NCI-H510A (cell line): ENCODE measurements at regions not wholly inside any gene's neighbourhood (a gene's known extent, or its start where the extent isn't known, plus 50 kb on each side); places are given as distances from the start of the nearest gene placed in this dataset.
"Not testable (repeated sequence)": the region's sequence is repeated elsewhere in the genome, so short reads cannot be mapped to it uniquely, and the experiment has no call there.

Source experiments
- DNase-seq: peaks from one replicate; lab custom pipeline; 2025; lab: John Stamatoyannopoulos, UW

- no peak for DNase-seq
These were observed 676.3 kb upstream of the GOT2 start for GRCh38 chr16:59410451-59410850.

DNA sequence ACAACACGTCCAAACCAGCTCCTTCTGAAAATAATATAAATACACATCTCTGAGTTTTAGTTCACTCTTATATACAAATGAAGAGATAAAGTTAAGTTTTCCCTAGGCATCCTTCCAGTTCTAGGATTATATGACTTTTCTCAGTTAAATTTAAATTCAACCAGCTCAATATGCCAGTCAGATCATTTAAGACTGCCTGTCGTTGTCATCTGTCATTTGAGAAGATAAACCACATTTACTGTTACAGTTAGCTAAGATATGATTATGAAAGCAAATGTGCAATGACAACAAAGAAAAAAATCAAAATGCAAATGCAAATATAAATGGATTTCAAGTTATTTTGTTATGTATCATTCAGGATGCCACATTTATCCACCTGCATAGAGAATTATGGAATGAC lies 671.7 kb upstream of the GOT2 start:
- no peak for DNase-seq

DNA sequence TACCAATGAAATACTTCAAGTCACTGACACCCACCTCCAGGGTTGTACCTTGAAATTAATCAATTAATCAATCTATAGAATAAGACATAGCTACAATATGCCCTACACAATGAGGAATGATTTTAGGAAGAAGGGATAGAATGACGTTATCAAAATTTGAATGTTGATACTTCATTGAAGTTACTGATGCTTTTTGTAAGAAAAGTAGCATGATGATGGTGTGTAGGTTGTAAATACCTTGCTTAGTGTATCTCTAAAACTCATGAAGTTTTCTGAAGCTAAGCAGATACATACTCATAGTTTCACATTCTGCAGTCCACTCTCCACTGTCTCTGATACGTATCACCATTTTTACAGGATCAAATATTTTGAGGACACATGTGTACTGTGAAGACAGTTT lies 670.4 kb upstream of the GOT2 start:
- DNase-seq: no peak

DNA sequence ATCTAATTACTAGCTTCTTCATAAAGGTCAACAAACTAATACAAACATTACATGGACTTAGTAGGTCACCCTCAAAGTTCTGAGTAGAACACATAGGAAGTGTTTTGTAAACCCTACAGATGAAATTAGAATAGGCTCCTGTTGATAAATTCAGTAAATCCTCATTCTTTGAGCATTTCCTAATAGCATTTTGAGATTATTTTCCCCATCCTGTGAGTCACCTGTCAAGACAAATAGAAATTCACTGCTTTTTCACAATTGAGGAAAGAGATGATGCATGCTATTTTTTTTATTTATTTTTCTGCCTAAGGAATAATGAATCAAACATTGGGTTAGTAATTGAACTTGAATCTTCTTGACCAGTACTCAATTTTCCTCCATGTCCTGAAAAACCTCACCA lies 666.7 kb upstream of the GOT2 start:
- DNase-seq: no peak

DNA sequence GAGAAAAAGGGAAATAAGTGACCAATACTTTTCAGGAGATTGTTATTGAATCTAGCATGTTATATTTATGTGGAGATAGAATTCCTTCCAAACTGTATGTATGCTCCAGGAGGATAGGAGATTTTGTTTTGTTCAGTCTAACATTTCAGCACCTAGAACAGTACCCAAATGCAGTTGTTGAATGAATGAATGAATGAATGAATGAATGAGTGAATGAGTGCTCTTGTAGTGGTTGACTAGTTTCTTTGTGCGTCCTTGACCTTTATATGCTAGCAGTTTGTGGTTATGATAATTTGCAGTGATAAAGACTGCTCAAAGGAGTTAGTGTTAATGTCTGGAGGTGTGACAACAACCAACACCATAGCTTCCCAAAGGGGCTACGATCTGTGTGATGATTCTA lies 663.5 kb upstream of the GOT2 start:
- DNase-seq: no peak

DNA sequence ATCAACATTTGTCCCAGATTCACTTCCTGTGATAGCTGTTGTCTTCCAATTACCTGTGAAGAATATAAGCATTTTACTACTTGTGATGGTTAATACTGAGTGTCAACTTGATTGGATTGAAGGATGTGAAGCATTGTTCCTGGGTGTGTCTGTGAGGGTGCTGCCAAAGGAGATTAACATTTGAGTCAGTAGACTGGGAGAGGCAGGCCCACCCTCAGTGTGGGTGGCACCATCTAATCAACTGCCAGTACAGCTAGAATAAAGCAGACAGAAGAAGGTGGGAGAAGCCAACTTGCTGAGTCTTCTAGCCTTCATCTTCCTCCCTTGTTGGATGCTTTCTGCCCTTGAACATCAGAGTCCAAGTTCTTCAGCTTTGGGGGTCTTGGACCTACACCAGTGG lies 660.4 kb upstream of the GOT2 start:
- DNase-seq: no peak

DNA sequence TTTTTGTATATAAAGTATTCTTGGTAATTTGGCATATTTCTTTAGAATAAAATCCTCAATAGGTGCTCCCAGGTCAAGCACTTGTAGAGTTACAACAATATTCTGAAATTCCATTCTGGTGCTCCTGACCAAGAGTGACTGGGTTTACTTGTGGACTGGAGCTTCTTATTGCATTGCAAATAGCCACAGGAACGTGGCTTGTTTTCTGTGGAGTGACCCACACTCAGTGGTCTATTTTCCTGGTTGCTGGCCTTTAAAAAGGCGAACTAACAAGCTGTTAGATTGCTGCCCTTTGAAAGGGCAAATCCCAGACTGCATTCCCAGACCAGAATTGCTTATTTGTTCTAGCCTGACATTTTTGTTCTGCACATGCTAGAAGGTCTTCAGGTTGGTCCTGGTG lies 658.8 kb upstream of the GOT2 start:
- DNase-seq: no peak

DNA sequence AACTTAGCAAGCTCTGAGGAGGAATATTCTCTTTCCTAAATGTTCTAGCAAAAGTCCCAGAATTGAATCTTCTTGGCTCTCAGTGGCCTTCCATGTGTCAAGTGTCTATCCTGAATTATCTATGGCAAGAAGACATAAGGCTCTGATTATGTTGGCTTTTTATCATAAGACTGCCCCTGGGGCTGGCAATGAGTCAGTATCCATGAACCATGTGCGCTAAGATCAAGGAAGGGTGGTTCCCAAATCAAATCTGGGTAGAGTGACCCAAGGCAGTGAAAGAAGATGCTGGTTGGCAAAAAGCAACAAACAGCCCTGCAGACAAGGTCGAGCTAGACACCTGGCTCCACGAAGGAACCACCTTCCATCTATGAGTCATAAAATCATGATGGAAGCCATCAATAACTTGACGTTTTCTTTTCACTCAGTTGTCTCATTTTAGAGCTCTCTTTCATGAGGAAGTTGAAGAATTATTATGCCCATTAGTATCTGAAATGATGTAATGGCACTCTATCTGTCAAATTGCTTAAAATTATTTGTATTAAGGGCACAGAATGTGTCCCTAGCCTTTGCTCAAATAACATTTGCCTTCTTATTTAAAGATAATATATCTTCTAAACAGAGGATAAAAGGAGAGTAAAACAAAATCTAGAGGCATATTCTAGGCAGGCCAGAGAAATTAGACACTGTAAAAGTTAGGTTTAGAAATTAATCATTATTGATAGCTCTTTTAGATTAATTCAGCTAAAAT lies 657.7 kb upstream of the GOT2 start:
- DNase-seq: no peak

- DNase-seq: no peak
These were observed 651.8 kb upstream of the GOT2 start for GRCh38 chr16:59385959-59386358.

GRCh38 chr16:59385491-59385890 lies 651.4 kb upstream of the GOT2 start:
- no peak for DNase-seq

- DNase-seq: no peak
These were observed 639.5 kb upstream of the GOT2 start for GRCh38 chr16:59373632-59374031.

- DNase-seq: no peak
These were observed 636.6 kb upstream of the GOT2 start for GRCh38 chr16:59370717-59371116.

DNA sequence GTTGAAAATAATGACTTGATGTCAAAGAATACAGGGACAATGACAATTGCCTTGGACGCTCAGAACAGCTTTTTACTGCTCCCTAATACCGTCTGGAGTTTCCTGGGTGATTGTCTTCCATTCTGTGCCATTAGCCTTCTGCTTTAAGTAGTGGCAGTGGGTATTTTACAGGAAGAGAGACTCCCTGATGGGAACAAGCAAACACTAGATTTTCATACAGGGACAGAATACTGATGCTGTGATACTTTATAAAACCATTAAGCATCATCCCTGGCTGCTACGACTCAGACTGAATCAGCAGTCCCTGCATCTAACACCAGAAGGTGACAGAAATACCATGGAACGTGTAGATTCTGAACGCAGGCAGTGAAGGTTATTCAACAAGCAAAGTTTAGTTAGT lies 635.4 kb upstream of the GOT2 start:
- no peak for DNase-seq

GRCh38 chr16:59368586-59368985 lies 634.5 kb upstream of the GOT2 start:
- DNase-seq: no peak

DNA sequence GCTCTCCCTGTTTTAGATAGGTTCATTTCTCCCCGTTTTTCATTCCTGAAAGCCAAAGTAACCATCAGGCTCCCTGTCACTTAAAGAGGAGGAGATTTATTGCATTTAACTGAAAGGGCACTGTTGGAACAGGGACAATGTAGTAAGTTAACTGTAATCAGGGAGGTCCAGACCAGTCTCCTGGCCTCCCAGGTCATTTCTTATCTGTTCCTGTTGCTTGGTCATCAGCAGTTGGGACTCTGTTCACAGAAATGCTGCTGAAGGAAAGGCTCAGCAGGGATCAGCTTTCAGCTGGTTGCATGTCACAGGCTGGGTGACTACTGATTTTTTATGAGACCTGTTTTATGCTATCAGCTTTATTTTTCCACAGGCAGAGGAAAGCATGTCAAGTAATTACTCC lies 622.6 kb upstream of the GOT2 start:
- DNase-seq: no peak

GRCh38 chr16:59356144-59356543 lies 622.0 kb upstream of the GOT2 start:
- DNase-seq: no peak

DNA sequence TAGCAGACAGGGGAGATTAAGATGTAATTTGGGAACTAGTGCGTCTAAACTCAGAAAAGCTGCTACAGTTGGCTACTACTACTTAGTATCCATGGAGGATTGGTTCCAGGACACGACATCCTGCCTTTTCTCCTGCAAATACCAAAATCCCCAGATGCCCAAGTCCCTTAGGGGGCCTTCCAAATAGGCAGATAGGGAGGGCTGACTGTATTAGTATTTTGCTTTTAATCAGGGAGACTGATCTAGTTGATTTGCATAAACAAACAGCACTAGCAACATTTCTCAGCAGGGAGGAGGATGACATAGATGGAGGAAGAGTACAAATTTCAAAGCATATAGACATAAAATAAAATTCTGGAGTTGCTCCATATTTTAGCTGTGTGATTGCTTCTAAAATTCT lies 621.6 kb upstream of the GOT2 start:
- no peak for DNase-seq

DNA sequence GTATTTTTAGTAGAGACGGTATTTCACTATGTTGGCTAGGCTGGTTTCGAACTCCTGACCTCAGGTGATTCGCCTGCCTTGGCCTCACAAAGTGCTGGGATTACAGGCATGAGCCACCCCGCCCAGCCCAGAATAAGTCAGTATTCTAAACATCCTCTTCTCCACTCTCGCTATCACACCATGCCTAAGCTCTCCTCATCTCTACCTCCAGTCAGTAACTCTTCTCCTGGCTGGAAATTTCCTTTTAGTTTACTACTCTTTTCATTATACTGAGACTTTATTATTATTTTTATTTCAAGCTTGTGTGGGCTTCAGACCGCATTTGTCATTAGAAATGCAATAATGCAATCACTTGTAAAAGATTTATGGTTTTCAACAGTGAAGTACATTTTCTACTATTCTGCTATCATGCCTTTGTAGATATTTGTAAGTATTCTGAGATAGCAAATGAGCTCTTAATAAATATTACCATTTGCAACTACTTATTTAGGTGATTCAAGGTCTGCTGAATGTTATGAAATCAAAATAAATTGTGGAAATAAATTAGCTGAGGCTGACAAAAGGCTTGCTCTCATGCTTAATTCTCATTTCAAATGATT lies 617.3 kb upstream of the GOT2 start:
- DNase-seq: no peak

DNA sequence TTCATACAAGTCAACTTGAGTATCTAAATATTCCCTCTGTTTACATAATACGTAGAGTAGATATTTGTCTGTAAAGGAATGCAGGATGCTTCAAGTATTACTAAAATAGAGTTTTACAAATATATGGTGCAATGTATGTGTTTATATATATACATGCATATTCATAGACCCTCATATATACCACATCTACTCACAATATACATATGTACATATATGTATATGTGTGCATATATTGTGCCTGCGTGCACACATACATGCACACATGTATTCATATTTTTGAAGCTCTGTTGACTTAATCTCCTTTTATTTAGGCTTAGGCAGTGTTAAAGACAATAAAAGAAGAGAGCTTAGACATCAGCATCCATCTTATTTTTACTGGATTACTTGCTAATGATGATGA lies 616.6 kb upstream of the GOT2 start:
- DNase-seq: no peak

GRCh38 chr16:59342669-59343068 lies 608.6 kb upstream of the GOT2 start:
- no peak for DNase-seq

- no peak for DNase-seq
These were observed 607.3 kb upstream of the GOT2 start for GRCh38 chr16:59341368-59341767.

DNA sequence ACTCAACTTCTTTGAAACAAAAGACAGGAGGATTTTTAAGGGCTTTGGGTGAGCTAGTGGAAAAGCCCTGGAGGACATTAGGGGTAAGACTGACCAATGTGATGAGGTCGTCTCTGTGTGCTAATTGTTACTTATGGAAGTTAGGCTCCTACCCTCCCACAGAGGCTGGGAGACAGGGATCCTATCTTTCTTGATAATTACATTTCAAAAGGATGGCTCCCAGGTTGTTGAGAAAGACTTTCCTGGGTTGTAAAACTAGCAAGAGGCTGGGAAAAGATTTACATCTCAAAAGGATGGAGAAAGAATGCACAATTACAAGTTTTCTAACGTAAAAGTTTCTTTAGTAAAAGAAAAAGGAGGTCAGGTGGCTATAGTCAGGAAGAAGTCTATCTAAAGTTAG lies 605.8 kb upstream of the GOT2 start:
- DNase-seq: no peak

DNA sequence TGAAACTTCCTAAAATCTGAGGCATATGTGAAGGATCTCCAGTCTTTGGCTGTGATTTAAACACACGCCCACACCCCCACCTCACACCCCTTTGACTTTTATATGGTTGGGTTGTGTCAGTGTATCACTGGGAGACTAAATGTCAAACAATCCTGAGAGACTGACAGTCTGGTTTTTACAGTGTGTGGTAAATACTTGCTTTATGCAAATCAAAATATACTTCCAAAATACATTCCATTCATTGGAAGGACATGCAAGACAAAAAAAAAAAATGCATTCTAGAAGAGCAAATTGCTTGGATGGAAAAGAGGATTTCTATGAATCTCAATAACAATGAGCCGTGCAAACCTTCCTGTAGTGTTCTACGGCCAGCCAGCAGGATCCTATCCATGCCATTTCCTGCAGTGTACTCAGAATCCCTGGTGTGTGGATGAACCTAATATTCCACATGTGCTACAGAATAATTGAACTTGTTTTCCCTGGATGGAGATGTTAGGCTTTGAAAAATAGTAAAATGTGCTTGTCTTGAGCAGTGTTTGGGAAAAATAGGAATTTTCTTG lies 602.1 kb upstream of the GOT2 start:
- DNase-seq: no peak

DNA sequence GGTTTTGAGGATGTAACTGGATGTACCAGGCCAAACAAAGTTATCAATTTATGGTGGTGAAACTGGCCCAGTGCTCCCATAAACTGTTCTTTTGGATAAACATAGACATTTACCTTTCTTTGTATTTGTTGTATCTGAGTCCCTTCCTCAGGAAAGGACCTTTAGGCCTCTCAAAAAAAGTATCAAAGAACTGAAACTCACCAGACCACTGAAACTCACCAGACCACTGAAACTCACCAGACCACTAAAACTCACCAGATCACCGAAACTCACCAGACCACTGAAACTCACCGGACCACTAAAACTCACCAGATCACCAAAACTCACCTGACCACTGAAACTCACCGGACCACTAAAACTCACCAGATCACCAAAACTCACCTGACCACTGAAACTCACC lies 597.6 kb upstream of the GOT2 start:
- not testable (repeated sequence) for DNase-seq
